HCT116 (cell line): ENCODE measurements at regions not wholly inside any gene's neighbourhood (a gene's known extent, or its start where the extent isn't known, plus 50 kb on each side); places are given as distances from the start of the nearest gene placed in this dataset.
"Not testable (repeated sequence)": the region's sequence is repeated elsewhere in the genome, so short reads cannot be mapped to it uniquely, and the experiment has no call there.

Experiments
- ATAC-seq: fragments of 200-7000 bp; cut with Tn5 transposase; 2 replicates; pipeline ENCODE4 v1.9.1; 2020; ENCODE audit warnings: mild to moderate bottlenecking, moderate library complexity
- BruUV-seq: library from RNA; stranded (reverse); fragments of 400-500 nt; replicated peaks from 2 replicates; lab custom pipeline; 2021; lab: Mats Ljungman, UMichigan
- CTCF ChIA-PET: fragments of 300-600 bp; sonication (Branson Sonifier 250); formaldehyde crosslinking; loops from one replicate; lab custom pipeline; 2021; ENCODE audit warnings: antibody characterized with exemption; lab: Charles Lee
- POLR2A ChIA-PET: fragments of 300-600, 350-600 bp; sonication (Branson Sonifier 250); formaldehyde crosslinking; loops from one replicate; lab custom pipeline; 2021; ENCODE audit warnings: antibody characterized with exemption; lab: Charles Lee
- RAD21 ChIA-PET, 2 experiments: fragments of 300-600 bp; sonication (Branson Sonifier 250); formaldehyde crosslinking; loops; one replicate each; lab custom pipeline; 2023; ENCODE audit warnings: low total read pairs in 2 of 2; ENCODE audit not compliant: uncharacterized antibody in 2 of 2, unreplicated experiment in 2 of 2, low non-redundant PET in 1 of 2; lab: Charles Lee
- DNase-seq: peaks from one replicate; pipeline ENCODE4 v3.0.0-alpha.2; 2010; ENCODE audit warnings: low read depth, low spot score
- H2AFZ ChIP-seq: fragments of 200-600 bp; shearing (Covaris generic), sonication (generic); 2 replicates; pipeline ENCODE4 v1.6.1; 2017; ENCODE audit warnings: low read depth, mixed run types, mixed read lengths, antibody characterized with exemption, low read length; ENCODE audit not compliant: poor library complexity, severe bottlenecking
- H3K27ac ChIP-seq: 2 replicates; pipeline ENCODE4 v1.5.1; 2012; ENCODE audit warnings: low read depth, low read length
- H3K27me3 ChIP-seq: fragments of 200-600 bp; sonication (generic); 2 replicates; pipeline ENCODE4 v1.6.1; 2016; ENCODE audit warnings: mixed run types, low read length, mixed read lengths; ENCODE audit not compliant: insufficient read depth
- H3K36me3 ChIP-seq, 2 experiments: fragments of 200-500 bp in 1 of 2; fragments of 200-600 bp in 1 of 2; sonication (Bioruptor generic) in 1 of 2; sonication (generic) in 1 of 2; 2 replicates each; pipeline versions ENCODE4 v1.5.1 to v1.6.1; 2014 to 2016; ENCODE audit warnings: low read length in 2 of 2, inconsistent platforms in 1 of 2, mixed read lengths in 1 of 2, mixed run types in 1 of 2; ENCODE audit not compliant: insufficient read depth in 2 of 2, control insufficient read depth in 1 of 2
- H3K4me1 ChIP-seq, 2 experiments: fragments of 200-600 bp in 1 of 2; sonication (generic) in 1 of 2; 2 replicates each; pipeline versions ENCODE4 v1.5.1 to v1.6.1; 2012 to 2017; ENCODE audit warnings: low read length in 2 of 2, inconsistent platforms in 1 of 2, mild to moderate bottlenecking in 1 of 2, mixed read lengths in 1 of 2, mixed run types in 1 of 2, moderate library complexity in 1 of 2; ENCODE audit not compliant: insufficient read depth in 2 of 2, control insufficient read depth in 1 of 2
- H3K4me2 ChIP-seq: fragments of 200-600 bp; sonication (generic); 2 replicates; pipeline ENCODE4 v1.6.1; 2017; ENCODE audit warnings: mixed run types, low read length, mixed read lengths
- H3K4me3 ChIP-seq, 2 experiments: fragments of 200-600 bp in 1 of 2; sonication (generic) in 1 of 2; replicated peaks in 1 of 2; 2 replicates each; pipeline ENCODE4 v1.5.1; 2011 to 2016; ENCODE audit warnings: low read length in 2 of 2, control low read depth in 1 of 2, low read depth in 1 of 2, mild to moderate bottlenecking in 1 of 2, mixed read lengths in 1 of 2, mixed run types in 1 of 2
- H3K79me2 ChIP-seq: fragments of 200-600 bp; sonication (generic); 2 replicates; pipeline ENCODE4 v1.6.1; 2017; ENCODE audit warnings: mild to moderate bottlenecking, mixed run types, low read length, moderate library complexity, mixed read lengths; ENCODE audit not compliant: insufficient read depth
- H3K9ac ChIP-seq: fragments of 200-600 bp; sonication (generic); 2 replicates; pipeline ENCODE4 v1.6.1; 2016; ENCODE audit warnings: low read length, mixed read lengths
- H3K9me2 ChIP-seq: fragments of 200-600 bp; sonication (generic), shearing (Covaris generic); 2 replicates; pipeline ENCODE4 v1.6.1; 2017; ENCODE audit warnings: mixed run types, mild to moderate bottlenecking, moderate library complexity; ENCODE audit not compliant: insufficient read depth
- H3K9me3 ChIP-seq, 2 experiments: fragments of 200-500 bp in 1 of 2; fragments of 200-600 bp in 1 of 2; sonication (Bioruptor generic) in 1 of 2; sonication (generic) in 1 of 2; 2 replicates each; pipeline ENCODE4 v1.6.1; 2014 to 2017; ENCODE audit warnings: low read length in 2 of 2, mixed read lengths in 2 of 2, inconsistent platforms in 1 of 2, low read depth in 1 of 2, mild to moderate bottlenecking in 1 of 2, mixed run types in 1 of 2, moderate library complexity in 1 of 2; ENCODE audit not compliant: control insufficient read depth in 1 of 2, insufficient read depth in 1 of 2
- H4K20me1 ChIP-seq: fragments of 200-600 bp; sonication (generic), shearing (Covaris generic); 2 replicates; pipeline ENCODE4 v1.6.1; 2017; ENCODE audit warnings: mixed run types, mild to moderate bottlenecking, moderate library complexity; ENCODE audit not compliant: insufficient read depth
- ATF3 ChIP-seq: IDR thresholded peaks from 2 replicates; pipeline ENCODE4 v1.6.1; 2012
- CBX3 ChIP-seq: IDR thresholded peaks from 2 replicates; pipeline ENCODE4 v1.6.1; 2012; ENCODE audit warnings: low read depth
- CEBPB ChIP-seq: IDR thresholded peaks from 2 replicates; pipeline ENCODE4 v1.6.1; 2012; ENCODE audit warnings: low read depth
- EGR1 ChIP-seq: IDR thresholded peaks from 2 replicates; pipeline ENCODE4 v1.6.1; 2012; ENCODE audit warnings: low read depth
- ELF1 ChIP-seq: IDR thresholded peaks from 2 replicates; pipeline ENCODE4 v1.6.1; 2012; ENCODE audit warnings: low read depth, borderline replicate concordance
- EZH2 ChIP-seq: fragments of 200-600 bp; sonication (generic); IDR thresholded peaks from 2 replicates; pipeline ENCODE4 v1.6.1; 2017; ENCODE audit warnings: antibody characterized with exemption, mixed run types
- JUND ChIP-seq: IDR thresholded peaks from 2 replicates; pipeline ENCODE4 v1.6.1; 2012
- POLR2AphosphoS5 ChIP-seq: IDR thresholded peaks from 2 replicates; pipeline ENCODE4 v1.6.1; 2011; ENCODE audit warnings: mild to moderate bottlenecking, low read depth, low read length, moderate library complexity
- REST ChIP-seq: IDR thresholded peaks from 2 replicates; pipeline ENCODE4 v1.6.1; 2012; ENCODE audit warnings: low read depth
- SP1 ChIP-seq: IDR thresholded peaks from 2 replicates; pipeline ENCODE4 v1.6.1; 2012; ENCODE audit warnings: low read depth
- SRF ChIP-seq: IDR thresholded peaks from 2 replicates; pipeline ENCODE4 v1.6.1; 2012; ENCODE audit warnings: low read depth
- TCF7L2 ChIP-seq: IDR thresholded peaks from 2 replicates; pipeline ENCODE4 v1.7.0; 2011; ENCODE audit warnings: borderline replicate concordance, inconsistent platforms; ENCODE audit not compliant: insufficient read depth, insufficient read length; ENCODE audit errors: extremely low read depth
- ZBTB33 ChIP-seq: IDR thresholded peaks from 2 replicates; pipeline ENCODE4 v1.6.1; 2011; ENCODE audit warnings: mild to moderate bottlenecking, low read length, moderate library complexity; ENCODE audit not compliant: insufficient replicate concordance; ENCODE audit errors: extremely low read depth
- intact Hi-C: fragments of 100-400 bp; cut with micrococcal nuclease; formaldehyde crosslinking; loops from 2 replicates; pipeline ENCODE4 v1.10.0; 2022
- TF ChIP-seq, protein P1 (sequence below), 3 experiments: fragments of 200-600 bp in 1 of 3; sonication (generic) in 1 of 3; IDR thresholded peaks in 2 of 3; conservative IDR thresholded peaks in 1 of 3; 2 replicates each; pipeline ENCODE4 v1.5.1; 2012 to 2017; ENCODE audit warnings: low read depth in 2 of 3, low read length in 2 of 3, antibody characterized with exemption in 1 of 3, borderline replicate concordance in 1 of 3, control low read depth in 1 of 3, mild to moderate bottlenecking in 1 of 3, mixed read lengths in 1 of 3, mixed run types in 1 of 3, moderate library complexity in 1 of 3; ENCODE audit not compliant: insufficient read depth in 1 of 3

- no peaks in the 10 kb centered on the region for H4K20me1 ChIP-seq
- H3K27me3 ChIP-seq, result no peaks in the 10 kb centered on the region
- ChIA-PET POLR2A (no interaction called here), RAD21 (no interaction called here), CTCF (no interaction called here)
- H3K4me3 ChIP-seq, result no peak overlapping the region
- no peak overlapping the region for H2AFZ ChIP-seq
- peaks cover 0 to 9% of the 10 kb centered on the region in 2 experiments; a peak in 2 of 4 replicates for H3K4me1 ChIP-seq
- no peaks in the 10 kb centered on the region for H3K79me2 ChIP-seq
- DNase-seq (no peak), ATAC-seq (no peak)
- H3K36me3 ChIP-seq, result no peaks in the 10 kb centered on the region
- no peaks in the 10 kb centered on the region for H3K9me2 ChIP-seq
- intact Hi-C loops, result no loop called here
- TF ChIP-seq ELF1 (no peak), EGR1 (no peak), SP1 (no peak), POLR2AphosphoS5 (no peak), CEBPB (no peak), JUND (no peak), CBX3 (no peak), EZH2 (no peak), ZBTB33 (no peak), ATF3 (no peak), SRF (no peak), REST (no peak), TCF7L2 (no peak)
- TF ChIP-seq, protein P1, sequence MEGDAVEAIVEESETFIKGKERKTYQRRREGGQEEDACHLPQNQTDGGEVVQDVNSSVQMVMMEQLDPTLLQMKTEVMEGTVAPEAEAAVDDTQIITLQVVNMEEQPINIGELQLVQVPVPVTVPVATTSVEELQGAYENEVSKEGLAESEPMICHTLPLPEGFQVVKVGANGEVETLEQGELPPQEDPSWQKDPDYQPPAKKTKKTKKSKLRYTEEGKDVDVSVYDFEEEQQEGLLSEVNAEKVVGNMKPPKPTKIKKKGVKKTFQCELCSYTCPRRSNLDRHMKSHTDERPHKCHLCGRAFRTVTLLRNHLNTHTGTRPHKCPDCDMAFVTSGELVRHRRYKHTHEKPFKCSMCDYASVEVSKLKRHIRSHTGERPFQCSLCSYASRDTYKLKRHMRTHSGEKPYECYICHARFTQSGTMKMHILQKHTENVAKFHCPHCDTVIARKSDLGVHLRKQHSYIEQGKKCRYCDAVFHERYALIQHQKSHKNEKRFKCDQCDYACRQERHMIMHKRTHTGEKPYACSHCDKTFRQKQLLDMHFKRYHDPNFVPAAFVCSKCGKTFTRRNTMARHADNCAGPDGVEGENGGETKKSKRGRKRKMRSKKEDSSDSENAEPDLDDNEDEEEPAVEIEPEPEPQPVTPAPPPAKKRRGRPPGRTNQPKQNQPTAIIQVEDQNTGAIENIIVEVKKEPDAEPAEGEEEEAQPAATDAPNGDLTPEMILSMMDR (IDR thresholded peaks at IDR 0.05 in 2 of 3, conservative IDR thresholded peaks at IDR 0.05 in 1 of 3; ENCODE audit: borderline replicate concordance in 1 of 3, insufficient read depth in 1 of 3, low read depth in 2 of 3, low read length in 2 of 3), result no peak
- no peaks in the 10 kb centered on the region for H3K9me3 ChIP-seq
- H3K9ac ChIP-seq, result no peak overlapping the region
- no peak overlapping the region for H3K4me2 ChIP-seq
- BruUV-seq, result no TSS peak
- no peak overlapping the region for H3K27ac ChIP-seq
Measured at GRCh38 chr1:866095-866494, 57.6 kb upstream of the SAMD11 start.

DNA sequence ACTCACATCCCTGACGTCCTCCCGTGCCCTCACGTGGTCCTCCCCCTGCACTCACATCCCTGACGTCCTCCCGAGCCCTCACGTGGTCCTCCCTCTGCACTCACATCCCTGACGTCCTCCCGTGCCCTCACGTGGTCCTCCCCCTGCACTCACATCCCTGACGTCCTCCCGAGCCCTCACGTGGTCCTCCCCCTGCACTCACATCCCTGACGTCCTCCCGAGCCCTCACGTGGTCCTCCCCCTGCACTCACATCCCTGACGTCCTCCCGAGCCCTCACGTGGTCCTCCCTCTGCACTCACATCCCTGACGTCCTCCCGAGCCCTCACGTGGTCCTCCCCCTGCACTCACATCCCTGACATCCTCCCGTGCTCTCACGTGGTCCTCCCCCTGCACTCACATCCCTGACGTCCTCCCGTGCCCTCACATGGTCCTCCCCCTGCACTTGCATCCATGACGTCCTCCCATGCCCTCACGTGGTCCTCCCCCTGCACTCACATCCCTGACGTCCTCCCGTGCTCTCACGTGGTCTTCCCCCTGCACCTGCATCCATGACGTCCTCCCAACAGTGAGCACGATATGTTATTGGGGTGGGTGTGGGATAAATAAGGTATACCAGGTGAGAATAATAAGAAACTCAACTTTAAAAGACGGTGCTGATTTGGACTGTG, 57.0 kb upstream of the SAMD11 start:
- RAD21 ChIA-PET, H3K27me3 ChIP-seq, ATAC-seq, H3K9ac ChIP-seq, H3K36me3 ChIP-seq, H3K27ac ChIP-seq, H2AFZ ChIP-seq, H3K9me3 ChIP-seq, BruUV-seq, H3K79me2 ChIP-seq, H3K4me1 ChIP-seq, POLR2A ChIA-PET, H3K4me2 ChIP-seq, intact Hi-C loops, DNase-seq, H3K9me2 ChIP-seq, H4K20me1 ChIP-seq, H3K4me3 ChIP-seq, CTCF ChIA-PET: not testable (repeated sequence)
